GM12878 (cell line): ENCODE measurements at regions not wholly inside any gene's neighbourhood (a gene's known extent, or its start where the extent isn't known, plus 50 kb on each side); places are given as distances from the start of the nearest gene placed in this dataset.

Experiments
- ATAC-seq: fragments of 200-7000 bp; cut with Tn5 transposase; 3 replicates; pipeline ENCODE4 v1.9.1; 2020; ENCODE audit warnings: mild to moderate bottlenecking, moderate library complexity
- BruUV-seq: library from RNA; stranded (reverse); fragments of 400-500 nt; replicated peaks from 2 replicates; lab custom pipeline; 2021; lab: Mats Ljungman, UMichigan
- CTCF ChIA-PET: fragments of 300-600 bp; sonication (Branson Sonifier 250); formaldehyde crosslinking; extraction: SDS; loops from one replicate; lab custom pipeline; 2021; ENCODE audit warnings: inconsistent platforms; lab: Yijun Ruan, JAX
- POLR2A ChIA-PET: fragments of 350-600 bp; formaldehyde crosslinking; extraction: SDS; loops from one replicate; lab custom pipeline; 2021; ENCODE audit warnings: inconsistent platforms; lab: Charles Lee
- RAD21 ChIA-PET: fragments of 300-600 bp; sonication (Branson Sonifier 250); formaldehyde crosslinking; loops from one replicate; lab custom pipeline; 2023; ENCODE audit warnings: antibody characterized with exemption; ENCODE audit not compliant: unreplicated experiment; lab: Charles Lee
- SMC1A ChIA-PET: fragments of 300-600 bp; sonication (Branson Sonifier 250); formaldehyde crosslinking; loops from one replicate; lab custom pipeline; 2023; ENCODE audit not compliant: unreplicated experiment, uncharacterized antibody; lab: Charles Lee
- DNase-seq: peaks from one replicate; pipeline ENCODE4 v3.0.0-alpha.2; 2011; ENCODE audit warnings: low read depth, low spot score
- FAIRE-seq: peaks from 3 replicates; lab custom pipeline; 2011; peaks lifted over from hg19 to GRCh38; lab: Jason Lieb, UNC
- H2AFZ ChIP-seq: 2 replicates; pipeline ENCODE4 v1.6.0; 2011; ENCODE audit warnings: low read depth, low read length, control low read depth; ENCODE audit not compliant: control insufficient read depth
- H3K27ac ChIP-seq: 2 replicates; pipeline ENCODE4 v1.5.1; 2011; ENCODE audit warnings: control low read depth; ENCODE audit not compliant: control insufficient read depth, insufficient read depth
- H3K27me3 ChIP-seq, 2 experiments: replicated peaks in 1 of 2; 2 replicates each; pipeline versions ENCODE4 v1.6.0 to v1.6.1; 2011; ENCODE audit warnings: low read length in 1 of 2; ENCODE audit not compliant: control insufficient read depth in 2 of 2, insufficient read depth in 2 of 2
- H3K36me3 ChIP-seq, 2 experiments: 2 replicates each; pipeline ENCODE4 v1.5.1; 2011; ENCODE audit warnings: low read length in 1 of 2; ENCODE audit not compliant: control insufficient read depth in 2 of 2, insufficient read depth in 2 of 2
- H3K4me1 ChIP-seq: 2 replicates; pipeline ENCODE4 v1.6.1; 2011; ENCODE audit warnings: mild to moderate bottlenecking, low read length, moderate library complexity, mixed read lengths; ENCODE audit not compliant: control insufficient read depth, insufficient read depth
- H3K4me2 ChIP-seq: 2 replicates; pipeline ENCODE4 v1.6.0; 2011; ENCODE audit warnings: control low read depth; ENCODE audit not compliant: control insufficient read depth, insufficient read depth
- H3K4me3 ChIP-seq: fragments of 200-600 bp; sonication (generic); 2 replicates; pipeline ENCODE4 v1.5.1; 2016
- H3K79me2 ChIP-seq: 2 replicates; pipeline ENCODE4 v1.6.0; 2011; ENCODE audit warnings: low read length; ENCODE audit not compliant: control insufficient read depth, insufficient read depth
- H3K9ac ChIP-seq: 2 replicates; pipeline ENCODE4 v1.8.0; 2011; ENCODE audit warnings: low read length, control low read depth, mixed read lengths; ENCODE audit not compliant: control insufficient read depth, insufficient read depth
- H3K9me3 ChIP-seq: replicated peaks from 3 replicates; pipeline ENCODE4 v1.5.1; 2011; ENCODE audit warnings: mild to moderate bottlenecking, low read length; ENCODE audit not compliant: control insufficient read depth, insufficient read depth
- H4K20me1 ChIP-seq: 2 replicates; pipeline ENCODE4 v1.6.0; 2011; ENCODE audit not compliant: control insufficient read depth, insufficient read depth
- BMI1 ChIP-seq: fragments of 450-650 bp; IDR thresholded peaks from 2 replicates; pipeline ENCODE4 v1.6.1; 2016; ENCODE audit warnings: mild to moderate bottlenecking, moderate library complexity, borderline replicate concordance
- CTCF ChIP-seq, 3 experiments: IDR thresholded peaks in 2 of 3; conservative IDR thresholded peaks in 1 of 3; 2 replicates each; pipeline ENCODE4 v1.5.1; 2011; ENCODE audit warnings: low read depth in 3 of 3, low read length in 3 of 3, mild to moderate bottlenecking in 3 of 3, control low read depth in 2 of 3, moderate library complexity in 2 of 3, inconsistent platforms in 1 of 3, mixed read lengths in 1 of 3; ENCODE audit not compliant: control insufficient read depth in 2 of 3, insufficient read depth in 1 of 3; ENCODE audit errors: extremely low read depth in 1 of 3
- ETV6 ChIP-seq, 2 experiments: fragments of 450-650 bp in 1 of 2; IDR thresholded peaks in 1 of 2; conservative IDR thresholded peaks in 1 of 2; 2 replicates each; pipeline ENCODE4 v1.6.1; 2014; ENCODE audit warnings: antibody characterized with exemption in 1 of 2, borderline replicate concordance in 1 of 2, low read depth in 1 of 2, mild to moderate bottlenecking in 1 of 2, moderate library complexity in 1 of 2
- HCFC1 ChIP-seq: fragments of 150-350 bp; IDR thresholded peaks from 2 replicates; pipeline ENCODE4 v1.6.1; 2014; ENCODE audit warnings: low read length
- KLF5 ChIP-seq: fragments of 450-650 bp; IDR thresholded peaks from 2 replicates; pipeline ENCODE4 v1.6.1; 2014; ENCODE audit warnings: mild to moderate bottlenecking; ENCODE audit not compliant: partially characterized antibody
- NFYA ChIP-seq: IDR thresholded peaks from 2 replicates; pipeline ENCODE4 v1.6.1; 2011; ENCODE audit warnings: low read depth, mild to moderate bottlenecking, low read length, improper control_type of control experiment, borderline replicate concordance
- NFYB ChIP-seq: IDR thresholded peaks from 2 replicates; pipeline ENCODE4 v1.6.1; 2011; ENCODE audit warnings: low read depth, mild to moderate bottlenecking, low read length, improper control_type of control experiment, moderate library complexity; ENCODE audit not compliant: insufficient read depth
- NR2C1 ChIP-seq: fragments of 450-650 bp; IDR thresholded peaks from 2 replicates; pipeline ENCODE4 v1.6.1; 2017; ENCODE audit warnings: antibody characterized with exemption, mild to moderate bottlenecking, moderate library complexity
- SP1 ChIP-seq: IDR thresholded peaks from one replicate; pipeline ENCODE4 v1.6.1; 2011; ENCODE audit warnings: low read depth, low read length
- SREBF2 ChIP-seq: IDR thresholded peaks from 2 replicates; pipeline ENCODE4 v1.6.1; 2012; ENCODE audit warnings: mild to moderate bottlenecking, low read length
- TAF1 ChIP-seq: IDR thresholded peaks from 2 replicates; pipeline ENCODE4 v1.6.1; 2011; ENCODE audit warnings: mild to moderate bottlenecking, low read depth, low read length, borderline replicate concordance
- TARDBP ChIP-seq: IDR thresholded peaks from 2 replicates; pipeline ENCODE4 v1.6.1; 2016; ENCODE audit warnings: borderline replicate concordance
- TBL1XR1 ChIP-seq: IDR thresholded peaks from 2 replicates; pipeline ENCODE4 v1.6.1; 2012; ENCODE audit warnings: low read depth, low read length, improper control_type of control experiment
- YBX1 ChIP-seq: fragments of 450-650 bp; IDR thresholded peaks from 2 replicates; pipeline ENCODE4 v1.6.1; 2016; ENCODE audit warnings: antibody characterized with exemption
- ZSCAN29 ChIP-seq: fragments of 450-650 bp; IDR thresholded peaks from 2 replicates; pipeline ENCODE4 v1.6.1; 2017; ENCODE audit warnings: mild to moderate bottlenecking, moderate library complexity
- WGBS: methylation state at CpG from one replicate; pipeline ENCODE4 v1.1.6; 2016; ENCODE audit warnings: low lambda C conversion rate; ENCODE audit not compliant: insufficient replicate concordance, insufficient coverage; ENCODE audit errors: missing lambda C conversion rate; 5-methylcytosine and 5-hydroxymethylcytosine counted together
- in situ Hi-C: fragments of 300-500 bp; cut with MboI; formaldehyde crosslinking; loops from 9 replicates; pipeline ENCODE4 v1.14.3; 2018; ENCODE audit warnings: mixed read lengths
- intact Hi-C: fragments of 100-400 bp; cut with micrococcal nuclease; formaldehyde crosslinking; loops from one replicate; pipeline ENCODE4 v1.14.2; 2022; ENCODE audit not compliant: unreplicated experiment
- TF ChIP-seq, protein P1 (sequence below): fragments of 450-650 bp; IDR thresholded peaks from 2 replicates; pipeline ENCODE4 v1.6.1; 2017; ENCODE audit warnings: antibody characterized with exemption, mild to moderate bottlenecking, moderate library complexity
- TF ChIP-seq, protein P2 (sequence below): IDR thresholded peaks from 2 replicates; pipeline ENCODE4 v1.6.1; 2011; ENCODE audit warnings: mild to moderate bottlenecking, low read depth, low read length, moderate library complexity; ENCODE audit not compliant: insufficient replicate concordance

DNA sequence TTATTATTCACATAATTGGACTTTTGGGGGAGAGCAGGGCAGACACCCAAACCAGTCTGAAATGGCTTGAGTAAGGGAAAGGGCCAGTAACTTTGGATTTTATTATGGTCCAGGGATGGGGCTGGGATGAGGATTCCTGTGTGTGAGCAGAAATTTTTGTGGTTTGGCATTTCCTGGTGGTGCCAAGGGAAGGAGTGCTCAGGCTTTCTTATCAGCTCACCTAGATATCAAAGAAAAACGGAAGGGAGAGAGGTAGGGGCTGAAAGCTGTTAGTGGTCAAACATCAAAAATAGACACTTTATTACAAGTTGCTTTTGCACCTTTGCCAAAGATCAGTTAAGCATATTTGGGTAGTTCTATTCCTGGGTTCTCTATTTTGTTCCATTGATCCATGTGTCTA is 128.5 kb upstream of the DIPK2B start:
- no peaks in the 10 kb centered on the region for H3K79me2 ChIP-seq
- no peaks in the 10 kb centered on the region for H3K27me3 ChIP-seq
- TF ChIP-seq, protein P1, sequence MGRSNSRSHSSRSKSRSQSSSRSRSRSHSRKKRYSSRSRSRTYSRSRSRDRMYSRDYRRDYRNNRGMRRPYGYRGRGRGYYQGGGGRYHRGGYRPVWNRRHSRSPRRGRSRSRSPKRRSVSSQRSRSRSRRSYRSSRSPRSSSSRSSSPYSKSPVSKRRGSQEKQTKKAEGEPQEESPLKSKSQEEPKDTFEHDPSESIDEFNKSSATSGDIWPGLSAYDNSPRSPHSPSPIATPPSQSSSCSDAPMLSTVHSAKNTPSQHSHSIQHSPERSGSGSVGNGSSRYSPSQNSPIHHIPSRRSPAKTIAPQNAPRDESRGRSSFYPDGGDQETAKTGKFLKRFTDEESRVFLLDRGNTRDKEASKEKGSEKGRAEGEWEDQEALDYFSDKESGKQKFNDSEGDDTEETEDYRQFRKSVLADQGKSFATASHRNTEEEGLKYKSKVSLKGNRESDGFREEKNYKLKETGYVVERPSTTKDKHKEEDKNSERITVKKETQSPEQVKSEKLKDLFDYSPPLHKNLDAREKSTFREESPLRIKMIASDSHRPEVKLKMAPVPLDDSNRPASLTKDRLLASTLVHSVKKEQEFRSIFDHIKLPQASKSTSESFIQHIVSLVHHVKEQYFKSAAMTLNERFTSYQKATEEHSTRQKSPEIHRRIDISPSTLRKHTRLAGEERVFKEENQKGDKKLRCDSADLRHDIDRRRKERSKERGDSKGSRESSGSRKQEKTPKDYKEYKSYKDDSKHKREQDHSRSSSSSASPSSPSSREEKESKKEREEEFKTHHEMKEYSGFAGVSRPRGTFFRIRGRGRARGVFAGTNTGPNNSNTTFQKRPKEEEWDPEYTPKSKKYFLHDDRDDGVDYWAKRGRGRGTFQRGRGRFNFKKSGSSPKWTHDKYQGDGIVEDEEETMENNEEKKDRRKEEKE: no peak
- TF ChIP-seq YBX1: no peak
- TF ChIP-seq TARDBP: no peak
- TF ChIP-seq ZSCAN29: no peak
- no peak for TF ChIP-seq TAF1
- no peak for TF ChIP-seq NFYB
- TF ChIP-seq, protein P2, sequence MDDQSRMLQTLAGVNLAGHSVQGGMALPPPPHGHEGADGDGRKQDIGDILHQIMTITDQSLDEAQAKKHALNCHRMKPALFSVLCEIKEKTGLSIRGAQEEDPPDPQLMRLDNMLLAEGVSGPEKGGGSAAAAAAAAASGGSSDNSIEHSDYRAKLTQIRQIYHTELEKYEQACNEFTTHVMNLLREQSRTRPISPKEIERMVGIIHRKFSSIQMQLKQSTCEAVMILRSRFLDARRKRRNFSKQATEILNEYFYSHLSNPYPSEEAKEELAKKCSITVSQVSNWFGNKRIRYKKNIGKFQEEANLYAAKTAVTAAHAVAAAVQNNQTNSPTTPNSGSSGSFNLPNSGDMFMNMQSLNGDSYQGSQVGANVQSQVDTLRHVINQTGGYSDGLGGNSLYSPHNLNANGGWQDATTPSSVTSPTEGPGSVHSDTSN: no peak
- TF ChIP-seq SP1: no peak
- TF ChIP-seq NR2C1: no peak
- no peak for TF ChIP-seq HCFC1
- no peak for TF ChIP-seq NFYA
- no peak for TF ChIP-seq SREBF2
- no peak for TF ChIP-seq ETV6 (conservative IDR thresholded peaks at IDR 0.05 in 1 of 2, IDR thresholded peaks at IDR 0.05 in 1 of 2; ENCODE audit: borderline replicate concordance in 1 of 2, low read depth in 1 of 2)
- no peak for TF ChIP-seq KLF5
- no peak for TF ChIP-seq CTCF (IDR thresholded peaks at IDR 0.05 in 2 of 3, conservative IDR thresholded peaks at IDR 0.05 in 1 of 3; ENCODE audit: control insufficient read depth in 2 of 3, extremely low read depth in 1 of 3, insufficient read depth in 1 of 3, low read depth in 3 of 3, low read length in 3 of 3)
- no peak for TF ChIP-seq TBL1XR1
- no peak for TF ChIP-seq BMI1
- H3K36me3 ChIP-seq: no peaks in the 10 kb centered on the region
- H3K9ac ChIP-seq: no peak overlapping the region
- intact Hi-C loops: no loop called here
- 8% methylated on average over 1 of the region's 1 CpG for WGBS
- no peak overlapping the region for H2AFZ ChIP-seq
- ChIA-PET SMC1A (no interaction called here), POLR2A (no interaction called here), RAD21 (no interaction called here), CTCF (no interaction called here)
- FAIRE-seq (no peak), ATAC-seq (no peak), DNase-seq (no peak)
- H3K4me3 ChIP-seq: no peak overlapping the region
- H4K20me1 ChIP-seq: no peaks in the 10 kb centered on the region
- in situ Hi-C loops: no loop called here
- H3K9me3 ChIP-seq: no peaks in the 10 kb centered on the region
- H3K4me1 ChIP-seq: no peaks in the 10 kb centered on the region
- no TSS peak for BruUV-seq
- H3K4me2 ChIP-seq: no peak overlapping the region
- H3K27ac ChIP-seq: no peak overlapping the region
